ENCODE measurements at regions not wholly inside any gene's neighbourhood (a gene's known extent, or its start where the extent isn't known, plus 50 kb on each side); places are given as distances from the start of the nearest gene placed in this dataset. TPM values are rescaled to one million over a fixed set of nuclear protein-coding genes. Genes with fewer than 3 reads are reported as not detected.

DNA sequence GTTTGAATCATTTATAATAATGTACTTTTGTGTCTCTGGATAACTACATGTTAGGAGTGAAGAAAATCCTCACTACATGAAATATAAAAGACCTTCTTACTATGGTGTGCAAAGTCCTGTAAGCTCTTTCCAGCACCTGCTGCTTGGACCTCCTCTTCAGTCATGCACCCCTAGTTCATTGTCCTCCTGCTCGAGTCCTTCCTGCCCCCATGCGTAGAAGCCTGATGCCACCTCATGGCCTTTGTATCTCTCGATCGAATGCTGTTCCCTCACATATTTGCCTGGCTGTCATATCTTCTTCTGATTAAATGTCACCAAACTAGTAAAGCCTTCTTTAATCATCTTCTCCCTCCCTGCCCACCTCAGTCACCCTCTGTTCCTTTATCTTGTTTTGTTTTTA, 49.9 kb upstream of the SUCLG2 start:
- peaks cover 0 to 2% of the 10 kb centered on the region in 2 experiments for H3K27me3 ChIP-seq (ENCODE audit: control insufficient read depth in 2 of 2, insufficient read depth in 2 of 2, low read length in 2 of 2)
- no peak overlapping the region for H3K4me2 ChIP-seq (ENCODE audit: insufficient read depth, low read length)
- no peaks in the 10 kb centered on the region for H3K9me3 ChIP-seq (replicated peaks; ENCODE audit: control insufficient read depth, insufficient read depth, low read length)
- POLR2A ChIA-PET: no interaction called here
- no peaks in the 10 kb centered on the region for H3K9me1 ChIP-seq (replicated peaks; ENCODE audit: control insufficient read depth, extremely low read depth, insufficient read depth, low read length)
- no peak overlapping the region for H2AFZ ChIP-seq (ENCODE audit: low read depth, low read length)
- no peak overlapping the region for H3K4me3 ChIP-seq (replicated peaks in 1 of 3; ENCODE audit: insufficient read depth in 1 of 3, low read depth in 1 of 3, low read length in 3 of 3)
- H3K4me1 ChIP-seq (ENCODE audit: control insufficient read depth, extremely low read depth, insufficient read depth, low read length): no peaks in the 10 kb centered on the region
- TF ChIP-seq FOS (IDR thresholded peaks at IDR 0.05; ENCODE audit: borderline replicate concordance, insufficient read depth, low read length) (no peak), POLR2AphosphoS5 (IDR thresholded peaks at IDR 0.05; ENCODE audit: insufficient read depth, low read depth, low read length) (no peak), MYC (IDR thresholded peaks at IDR 0.05; ENCODE audit: low read depth, low read length) (no peak), JUN (IDR thresholded peaks at IDR 0.05; ENCODE audit: borderline replicate concordance, insufficient read depth, insufficient read length, low read depth) (no peak), EZH2 (IDR thresholded peaks at IDR 0.05; ENCODE audit: borderline replicate concordance, low read depth, low read length, severe bottlenecking) (no peak), GATA2 (IDR thresholded peaks at IDR 0.05; ENCODE audit: insufficient read depth, insufficient read length, low read depth, low read length) (no peak), POLR2A (IDR thresholded peaks at IDR 0.05; ENCODE audit: low read depth, low read length) (no peak)
- TF ChIP-seq, protein P1, sequence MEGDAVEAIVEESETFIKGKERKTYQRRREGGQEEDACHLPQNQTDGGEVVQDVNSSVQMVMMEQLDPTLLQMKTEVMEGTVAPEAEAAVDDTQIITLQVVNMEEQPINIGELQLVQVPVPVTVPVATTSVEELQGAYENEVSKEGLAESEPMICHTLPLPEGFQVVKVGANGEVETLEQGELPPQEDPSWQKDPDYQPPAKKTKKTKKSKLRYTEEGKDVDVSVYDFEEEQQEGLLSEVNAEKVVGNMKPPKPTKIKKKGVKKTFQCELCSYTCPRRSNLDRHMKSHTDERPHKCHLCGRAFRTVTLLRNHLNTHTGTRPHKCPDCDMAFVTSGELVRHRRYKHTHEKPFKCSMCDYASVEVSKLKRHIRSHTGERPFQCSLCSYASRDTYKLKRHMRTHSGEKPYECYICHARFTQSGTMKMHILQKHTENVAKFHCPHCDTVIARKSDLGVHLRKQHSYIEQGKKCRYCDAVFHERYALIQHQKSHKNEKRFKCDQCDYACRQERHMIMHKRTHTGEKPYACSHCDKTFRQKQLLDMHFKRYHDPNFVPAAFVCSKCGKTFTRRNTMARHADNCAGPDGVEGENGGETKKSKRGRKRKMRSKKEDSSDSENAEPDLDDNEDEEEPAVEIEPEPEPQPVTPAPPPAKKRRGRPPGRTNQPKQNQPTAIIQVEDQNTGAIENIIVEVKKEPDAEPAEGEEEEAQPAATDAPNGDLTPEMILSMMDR (IDR thresholded peaks at IDR 0.05; ENCODE audit: extremely low read depth in 1 of 2, insufficient read depth in 1 of 2, low read depth in 1 of 2, low read length in 2 of 2): no peak
- TF ChIP-seq, protein P2, sequence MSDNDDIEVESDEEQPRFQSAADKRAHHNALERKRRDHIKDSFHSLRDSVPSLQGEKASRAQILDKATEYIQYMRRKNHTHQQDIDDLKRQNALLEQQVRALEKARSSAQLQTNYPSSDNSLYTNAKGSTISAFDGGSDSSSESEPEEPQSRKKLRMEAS (IDR thresholded peaks at IDR 0.05; ENCODE audit: insufficient read depth, insufficient read length): no peak
- no peak overlapping the region for H3K9ac ChIP-seq (replicated peaks; ENCODE audit: extremely low read depth, insufficient read depth, low read length)
- DNase-seq (ENCODE audit: low read depth, low spot score) (no peak), FAIRE-seq (no peak)
- H4K20me1 ChIP-seq (replicated peaks; ENCODE audit: control insufficient read depth, extremely low read depth, insufficient read depth, low read length): no peaks in the 10 kb centered on the region
- CTCF ChIA-PET: interaction anchor here (0.8 to 0.9 kb wide), 2 partner anchors 14 to 21 kb away, joined by 3 to 4 read pairs; no protein-coding TSS in a partner anchor
- BruUV-seq (replicated peaks): no TSS peak
- no peaks in the 10 kb centered on the region for H3K36me3 ChIP-seq (ENCODE audit: control insufficient read depth in 2 of 2, extremely low read depth in 1 of 2, insufficient read depth in 2 of 2, low read length in 2 of 2)
- H3K79me2 ChIP-seq (ENCODE audit: control insufficient read depth, insufficient read depth, low read length): no peaks in the 10 kb centered on the region
- H3K27ac ChIP-seq (ENCODE audit: insufficient read depth, low read depth, low read length): no peak overlapping the region
- intact Hi-C loops (cut with micrococcal nuclease): no loop called here
- dilution Hi-C loops (cut with MboI; ENCODE audit: extremely low pct_ligation_motif_present, low sequenced_read_pairs): no loop called here

Small RNAs in the stretch of these regions (small RNA-seq; reads per million reads assigned to genes)
- not detected for gene AC107626.1 (ENCODE audit: insufficient read depth, insufficient read length, low read depth, low replicate concordance)

Measured in endothelial cell of umbilical vein (primary cell).